CD4-positive, alpha-beta T cell (primary cell): ENCODE measurements at regions not wholly inside any gene's neighbourhood (a gene's known extent, or its start where the extent isn't known, plus 50 kb on each side); places are given as distances from the start of the nearest gene placed in this dataset.

ENCODE experiments used
- ATAC-seq: fragments of 200-7000 bp; cut with Tn5 transposase; one replicate; pipeline ENCODE4 v1.10.0; 2022; ENCODE audit warnings: mild to moderate bottlenecking; ENCODE audit not compliant: poor library complexity
- CTCF ChIA-PET: fragments of 350-600 bp; sonication (Branson Sonifier 250); formaldehyde crosslinking; loops from one replicate; lab custom pipeline; 2021; ENCODE audit warnings: antibody characterized with exemption, inconsistent platforms; lab: Charles Lee
- POLR2A ChIA-PET: fragments of 350-600 bp; sonication (Branson Sonifier 250); formaldehyde crosslinking; loops from one replicate; lab custom pipeline; 2021; ENCODE audit warnings: antibody characterized with exemption, inconsistent platforms; lab: Charles Lee
- DNase-seq, 14 experiments: peaks; one replicate each; pipeline ENCODE4 v3.0.0-alpha.2; 2013 to 2020; ENCODE audit warnings: mixed read lengths in 2 of 14
- H3K27ac ChIP-seq, 2 donors: one replicate each; pipeline versions ENCODE4 v1.5.1 to v1.7.0; 2013; ENCODE audit warnings: low read length in 2 of 2, low read depth in 1 of 2, mild to moderate bottlenecking in 1 of 2
- H3K27me3 ChIP-seq, 2 experiments: 1 replicate in 1 of 2; 2 replicates in 1 of 2; pipeline versions ENCODE4 v1.6.1 to v1.7.0; 2013; ENCODE audit warnings: low read length in 2 of 2, control low read depth in 1 of 2, mild to moderate bottlenecking in 1 of 2, moderate library complexity in 1 of 2; ENCODE audit not compliant: insufficient read depth in 2 of 2, control insufficient read depth in 1 of 2
- H3K36me3 ChIP-seq: one replicate; pipeline ENCODE4 v1.6.1; 2013; ENCODE audit warnings: low read length, control low read depth; ENCODE audit not compliant: insufficient read depth
- H3K4me1 ChIP-seq: one replicate; pipeline ENCODE4 v1.6.1; 2013; ENCODE audit warnings: low read length, control low read depth; ENCODE audit not compliant: insufficient read depth
- H3K4me3 ChIP-seq: one replicate; pipeline ENCODE4 v1.5.1; 2013; ENCODE audit warnings: mild to moderate bottlenecking, low read length, moderate library complexity
- H3K9me3 ChIP-seq, 2 experiments: 1 replicate in 1 of 2; 2 replicates in 1 of 2; pipeline versions ENCODE4 v1.6.1 to v1.7.0; 2013; ENCODE audit warnings: low read length in 2 of 2, mild to moderate bottlenecking in 2 of 2, control low read depth in 1 of 2, moderate library complexity in 1 of 2; ENCODE audit not compliant: control insufficient read depth in 1 of 2, insufficient read depth in 1 of 2
- H3K27ac Mint-ChIP-seq: one replicate; pipeline ENCODE4 v1.8.0; 2020; ENCODE audit warnings: mixed read lengths
- H3K27me3 Mint-ChIP-seq: one replicate; pipeline ENCODE4 v1.8.0; 2021; ENCODE audit warnings: mixed read lengths
- H3K36me3 Mint-ChIP-seq: one replicate; pipeline ENCODE4 v1.8.0; 2021; ENCODE audit warnings: low read depth, mixed read lengths
- H3K4me1 Mint-ChIP-seq: one replicate; pipeline ENCODE4 v1.8.0; 2021; ENCODE audit warnings: low read depth, mixed read lengths
- H3K4me3 Mint-ChIP-seq: one replicate; pipeline ENCODE4 v1.8.0; 2020; ENCODE audit warnings: mild to moderate bottlenecking, mixed read lengths
- H3K9me3 Mint-ChIP-seq: one replicate; pipeline ENCODE4 v1.8.0; 2020; ENCODE audit warnings: mixed read lengths
- intact Hi-C, 2 experiments: fragments of 100-400 bp; cut with DNase I in 1 of 2; cut with micrococcal nuclease in 1 of 2; formaldehyde crosslinking; loops; one replicate each; pipeline versions ENCODE4 v1.15.1 to v1.9.0; 2023 to 2025; cut with DNase I, micrococcal nuclease
- TF ChIP-seq, protein P1 (sequence below): fragments of 200-600 bp; IDR thresholded peaks from one replicate; pipeline ENCODE4 v1.8.0; 2022; ENCODE audit warnings: antibody characterized with exemption, mild to moderate bottlenecking

DNA sequence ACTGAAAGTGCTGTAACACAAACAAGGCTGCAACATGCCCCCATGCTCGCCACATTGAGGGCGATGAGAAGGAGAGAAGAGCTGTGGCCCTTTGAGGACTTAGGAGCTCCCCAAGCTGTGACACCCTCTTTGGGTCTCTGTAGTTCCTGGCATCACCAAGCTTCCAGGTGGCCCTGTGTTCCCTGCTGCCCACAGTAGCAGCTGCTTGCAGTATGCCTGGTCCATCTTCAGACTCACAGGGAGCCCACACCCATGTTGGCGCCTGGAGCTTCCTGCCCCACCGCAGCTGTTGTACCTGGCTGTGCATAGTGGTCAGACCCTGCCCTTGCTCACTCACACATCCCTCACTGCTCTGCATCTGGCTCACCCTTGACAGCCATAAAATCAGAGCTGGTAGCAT lies 401.2 kb upstream of the NRG3 start:
- intact Hi-C loops, result no loop called here
- ATAC-seq (no peak), DNase-seq (no peak)
- no peak overlapping the region for H3K27ac ChIP-seq
- CTCF ChIA-PET, result no interaction called here
- no peak overlapping the region for H3K4me3 ChIP-seq
- Mint-ChIP-seq H3K27ac (no peak overlapping the region), H3K4me1 (no peaks in the 10 kb centered on the region), H3K27me3 (no peaks in the 10 kb centered on the region), H3K36me3 (no peaks in the 10 kb centered on the region), H3K4me3 (no peak overlapping the region), H3K9me3 (no peaks in the 10 kb centered on the region)
- H3K9me3 ChIP-seq, result peaks cover 0 to 19% of the 10 kb centered on the region in 2 experiments
- no peaks in the 10 kb centered on the region for H3K4me1 ChIP-seq
- TF ChIP-seq, protein P1, sequence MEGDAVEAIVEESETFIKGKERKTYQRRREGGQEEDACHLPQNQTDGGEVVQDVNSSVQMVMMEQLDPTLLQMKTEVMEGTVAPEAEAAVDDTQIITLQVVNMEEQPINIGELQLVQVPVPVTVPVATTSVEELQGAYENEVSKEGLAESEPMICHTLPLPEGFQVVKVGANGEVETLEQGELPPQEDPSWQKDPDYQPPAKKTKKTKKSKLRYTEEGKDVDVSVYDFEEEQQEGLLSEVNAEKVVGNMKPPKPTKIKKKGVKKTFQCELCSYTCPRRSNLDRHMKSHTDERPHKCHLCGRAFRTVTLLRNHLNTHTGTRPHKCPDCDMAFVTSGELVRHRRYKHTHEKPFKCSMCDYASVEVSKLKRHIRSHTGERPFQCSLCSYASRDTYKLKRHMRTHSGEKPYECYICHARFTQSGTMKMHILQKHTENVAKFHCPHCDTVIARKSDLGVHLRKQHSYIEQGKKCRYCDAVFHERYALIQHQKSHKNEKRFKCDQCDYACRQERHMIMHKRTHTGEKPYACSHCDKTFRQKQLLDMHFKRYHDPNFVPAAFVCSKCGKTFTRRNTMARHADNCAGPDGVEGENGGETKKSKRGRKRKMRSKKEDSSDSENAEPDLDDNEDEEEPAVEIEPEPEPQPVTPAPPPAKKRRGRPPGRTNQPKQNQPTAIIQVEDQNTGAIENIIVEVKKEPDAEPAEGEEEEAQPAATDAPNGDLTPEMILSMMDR, result no peak
- POLR2A ChIA-PET, result no interaction called here
- H3K36me3 ChIP-seq, result no peaks in the 10 kb centered on the region
- H3K27me3 ChIP-seq, result no peaks in the 10 kb centered on the region

DNA sequence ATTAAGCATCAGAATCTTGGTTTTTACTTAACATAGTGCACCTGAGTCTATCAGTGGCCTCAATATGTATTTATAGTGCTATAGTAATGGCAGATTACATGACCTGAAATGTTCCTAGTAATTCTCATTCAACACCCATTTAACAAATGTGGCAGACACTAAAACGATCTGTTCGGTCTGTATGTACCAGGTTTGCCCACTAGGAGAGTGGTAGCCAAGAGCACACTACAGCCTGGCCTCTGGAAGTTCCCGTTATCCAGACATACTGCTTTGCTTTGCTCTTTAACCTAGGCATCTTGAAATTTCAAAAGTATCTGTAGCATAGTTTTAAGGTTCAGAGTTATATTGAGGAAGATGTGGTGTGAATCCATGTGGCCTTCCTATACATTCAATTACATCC lies 395.7 kb upstream of the NRG3 start:
- H3K36me3 ChIP-seq, result no peaks in the 10 kb centered on the region
- CTCF ChIA-PET, result no interaction called here
- Mint-ChIP-seq H3K27me3 (no peaks in the 10 kb centered on the region), H3K4me1 (no peaks in the 10 kb centered on the region), H3K36me3 (no peaks in the 10 kb centered on the region), H3K4me3 (no peak overlapping the region), H3K9me3 (peaks cover 2% of the 10 kb centered on the region), H3K27ac (no peak overlapping the region)
- DNase-seq (no peak), ATAC-seq (no peak)
- H3K4me3 ChIP-seq, result no peak overlapping the region
- TF ChIP-seq, protein P1, result no peak
- H3K9me3 ChIP-seq, result no peaks in the 10 kb centered on the region
- POLR2A ChIA-PET, result no interaction called here
- intact Hi-C loops, result no loop called here
- H3K27ac ChIP-seq, result no peak overlapping the region
- H3K27me3 ChIP-seq, result no peaks in the 10 kb centered on the region
- no peaks in the 10 kb centered on the region for H3K4me1 ChIP-seq

DNA sequence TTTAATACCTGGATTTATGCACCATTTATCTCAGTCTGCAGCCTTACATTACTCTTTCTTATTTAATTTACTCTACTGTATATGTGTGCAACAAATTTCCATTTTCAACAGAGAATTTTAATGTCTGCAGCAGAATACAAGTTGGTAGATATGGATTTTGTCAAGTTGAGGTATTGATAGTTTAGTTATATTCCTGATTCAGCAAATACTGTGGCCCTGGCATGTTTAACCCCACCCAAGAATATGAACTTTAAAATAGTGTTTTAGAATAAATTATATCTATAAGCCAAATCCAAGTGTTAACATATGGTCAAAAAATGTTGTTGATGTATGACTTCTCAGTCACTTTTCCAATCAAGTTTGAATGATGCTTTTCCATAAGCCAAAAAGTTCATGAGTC lies 378.4 kb upstream of the NRG3 start:
- CTCF ChIA-PET, result no interaction called here
- Mint-ChIP-seq H3K36me3 (no peaks in the 10 kb centered on the region), H3K27ac (no peak overlapping the region), H3K9me3 (peaks cover 6% of the 10 kb centered on the region), H3K4me1 (no peaks in the 10 kb centered on the region), H3K4me3 (no peak overlapping the region), H3K27me3 (no peaks in the 10 kb centered on the region)
- no peaks in the 10 kb centered on the region for H3K36me3 ChIP-seq
- H3K27me3 ChIP-seq, result no peaks in the 10 kb centered on the region
- H3K27ac ChIP-seq, result no peak overlapping the region
- H3K4me3 ChIP-seq, result no peak overlapping the region
- POLR2A ChIA-PET, result no interaction called here
- TF ChIP-seq, protein P1, result no peak
- DNase-seq (no peak), ATAC-seq (no peak)
- no peaks in the 10 kb centered on the region for H3K4me1 ChIP-seq
- H3K9me3 ChIP-seq, result no peaks in the 10 kb centered on the region
- intact Hi-C loops, result no loop called here
